ENCODE measurements at regions not wholly inside any gene's neighbourhood (a gene's known extent, or its start where the extent isn't known, plus 50 kb on each side); places are given as distances from the start of the nearest gene placed in this dataset.
"Not testable (repeated sequence)": the region's sequence is repeated elsewhere in the genome, so short reads cannot be mapped to it uniquely, and the experiment has no call there.

- DNase-seq: no peak
Observed at GRCh38 chr1:181204530-181204929, 116.0 kb downstream of the IER5 start.

- no peak for DNase-seq
Observed at GRCh38 chr1:181205901-181206300, 117.4 kb downstream of the IER5 start.

GRCh38 chr1:181206513-181206912 is 118.0 kb downstream of the IER5 start:
- DNase-seq: no peak

GRCh38 chr1:181206979-181207790 is 118.7 kb downstream of the IER5 start:
- no peak for DNase-seq

- DNase-seq: no peak
Observed at GRCh38 chr1:181208083-181208482, 119.6 kb downstream of the IER5 start.

- DNase-seq: no peak
Observed at GRCh38 chr1:181208967-181209366, 120.5 kb downstream of the IER5 start.

GRCh38 chr1:181213056-181213455 is 124.6 kb downstream of the IER5 start:
- no peak for DNase-seq

GRCh38 chr1:181216591-181216994 is 128.1 kb downstream of the IER5 start:
- no peak for DNase-seq

- DNase-seq: no peak
Observed at GRCh38 chr1:181219938-181220337, 131.4 kb downstream of the IER5 start.

GRCh38 chr1:181221078-181221477 is 132.6 kb downstream of the IER5 start:
- no peak for DNase-seq

GRCh38 chr1:181222972-181223505 is 134.5 kb downstream of the IER5 start:
- no peak for DNase-seq

- not testable (repeated sequence) for DNase-seq
Observed at GRCh38 chr1:181226728-181227127, 138.2 kb downstream of the IER5 start.

GRCh38 chr1:181239086-181239485 is 150.6 kb downstream of the IER5 start:
- no peak for DNase-seq

- DNase-seq: not testable (repeated sequence)
Observed at GRCh38 chr1:181246320-181246719, 157.8 kb downstream of the IER5 start.

GRCh38 chr1:181248361-181248760 is 159.9 kb downstream of the IER5 start:
- not testable (repeated sequence) for DNase-seq

- no peak for DNase-seq
Observed at GRCh38 chr1:181249186-181249585, 160.7 kb downstream of the IER5 start.

GRCh38 chr1:181250038-181250437 is 161.5 kb downstream of the IER5 start:
- DNase-seq: no peak

GRCh38 chr1:181251001-181251712 is 162.7 kb downstream of the IER5 start:
- no peak for DNase-seq

GRCh38 chr1:181251713-181252075 is 163.2 kb downstream of the IER5 start:
- no peak for DNase-seq

GRCh38 chr1:181253601-181254000 is 165.1 kb downstream of the IER5 start:
- not testable (repeated sequence) for DNase-seq

GRCh38 chr1:181255270-181255929 is 166.9 kb downstream of the IER5 start:
- DNase-seq: no peak

GRCh38 chr1:181257117-181257516 is 168.6 kb downstream of the IER5 start:
- no peak for DNase-seq

GRCh38 chr1:181259026-181259745 is 170.7 kb downstream of the IER5 start:
- no peak for DNase-seq

All from GF-D8 (cell line).